NCI-H82 (cell line): ENCODE measurements at regions not wholly inside any gene's neighbourhood (a gene's known extent, or its start where the extent isn't known, plus 50 kb on each side); places are given as distances from the start of the nearest gene placed in this dataset.
"Not testable (repeated sequence)": the region's sequence is repeated elsewhere in the genome, so short reads cannot be mapped to it uniquely, and the experiment has no call there.

ENCODE experiments used
- DNase-seq: peaks from one replicate; lab custom pipeline; 2025; lab: John Stamatoyannopoulos, UW

GRCh38 chr22:48819232-48819631, 1008.4 kb downstream of the BRD1 start:
- no peak for DNase-seq

DNA sequence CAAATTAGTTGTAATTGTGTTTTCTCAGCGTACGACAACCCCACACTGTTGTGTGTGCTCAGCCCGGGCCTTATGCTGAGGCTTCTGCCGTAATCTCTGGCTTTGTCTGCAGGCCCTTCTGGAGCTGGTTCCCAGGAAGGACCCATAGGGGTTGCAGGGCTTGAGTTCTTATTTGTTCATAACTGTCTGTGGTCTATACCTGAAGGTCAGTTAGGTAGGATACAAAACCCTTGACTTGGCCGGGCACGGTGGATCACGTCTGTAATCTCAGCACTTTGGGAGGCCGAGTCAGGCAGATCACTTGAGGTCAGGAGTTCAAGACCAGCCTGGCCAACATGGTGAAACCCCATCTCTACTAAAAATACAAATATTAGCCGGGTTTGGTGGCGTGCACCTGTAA, 1010.2 kb downstream of the BRD1 start:
- DNase-seq: not testable (repeated sequence)

DNA sequence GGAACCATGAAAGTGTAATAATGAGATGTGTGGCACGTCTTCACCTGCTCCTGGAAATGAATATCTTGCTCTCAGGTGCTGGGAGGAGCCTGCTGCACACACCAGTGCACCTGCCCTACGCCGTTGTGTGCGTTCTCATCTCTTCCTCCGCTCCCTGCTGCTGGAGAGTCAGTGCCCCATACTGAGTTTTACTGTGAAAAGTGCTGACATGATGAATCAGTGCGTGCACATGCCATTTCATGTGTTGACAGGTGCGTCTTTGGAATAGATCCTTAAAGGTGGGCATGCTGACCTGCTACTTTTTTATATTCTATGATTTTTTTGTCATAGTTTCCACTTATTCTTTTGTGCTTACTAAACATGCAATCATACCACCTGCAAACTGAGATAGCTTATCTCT, 1015.8 kb downstream of the BRD1 start:
- DNase-seq: no peak

DNA sequence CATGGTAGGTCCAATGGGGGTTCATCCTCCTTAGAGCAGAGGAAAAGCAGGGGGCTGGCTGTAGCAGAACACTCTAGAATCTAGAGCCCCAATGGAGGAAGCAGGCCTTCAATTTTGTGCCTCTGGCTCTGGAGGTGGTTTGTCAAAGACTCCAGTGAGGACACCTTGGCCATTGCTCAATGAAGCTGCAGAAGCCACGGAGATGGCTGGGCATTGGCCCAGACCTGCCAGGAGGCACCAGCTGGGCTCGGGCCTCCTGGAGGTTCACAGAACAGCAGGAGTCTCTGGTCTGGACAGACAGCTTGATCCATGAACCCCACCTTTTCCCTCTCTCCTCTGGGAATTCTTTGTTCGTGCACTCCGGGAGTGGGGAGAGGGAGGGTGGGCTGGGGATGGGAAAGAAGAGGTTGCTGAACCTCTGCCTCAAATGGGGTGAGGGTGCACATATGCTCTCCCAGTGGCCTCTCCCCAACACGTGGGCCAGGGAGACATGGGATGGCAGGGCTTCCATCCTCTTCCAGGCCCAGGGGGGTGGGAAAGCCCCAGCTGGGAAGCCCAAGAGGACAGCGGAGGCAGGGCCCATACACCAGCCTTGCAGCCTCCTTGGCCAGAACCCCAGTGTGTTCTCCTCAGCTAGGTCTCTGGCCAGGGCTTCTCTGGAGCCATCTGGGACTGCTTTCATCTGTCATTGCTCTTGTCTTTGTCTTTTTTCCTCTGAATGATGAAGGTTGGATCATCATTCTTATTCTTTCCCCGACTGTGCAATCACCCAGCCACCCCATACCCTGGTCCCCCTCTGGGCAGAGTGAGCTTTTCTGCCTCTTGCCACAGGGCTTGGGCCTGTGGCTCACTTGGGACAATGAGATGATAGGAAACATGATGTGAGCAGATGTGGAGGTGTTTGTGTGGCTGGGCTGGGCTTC, 1019.4 kb downstream of the BRD1 start:
- DNase-seq: no peak

GRCh38 chr22:48807155-48807554, 1020.5 kb downstream of the BRD1 start:
- no peak for DNase-seq

GRCh38 chr22:48806227-48806781, 1021.4 kb downstream of the BRD1 start:
- no peak for DNase-seq

- no peak for DNase-seq
Observed at GRCh38 chr22:48805516-48805915, 1022.2 kb downstream of the BRD1 start.

DNA sequence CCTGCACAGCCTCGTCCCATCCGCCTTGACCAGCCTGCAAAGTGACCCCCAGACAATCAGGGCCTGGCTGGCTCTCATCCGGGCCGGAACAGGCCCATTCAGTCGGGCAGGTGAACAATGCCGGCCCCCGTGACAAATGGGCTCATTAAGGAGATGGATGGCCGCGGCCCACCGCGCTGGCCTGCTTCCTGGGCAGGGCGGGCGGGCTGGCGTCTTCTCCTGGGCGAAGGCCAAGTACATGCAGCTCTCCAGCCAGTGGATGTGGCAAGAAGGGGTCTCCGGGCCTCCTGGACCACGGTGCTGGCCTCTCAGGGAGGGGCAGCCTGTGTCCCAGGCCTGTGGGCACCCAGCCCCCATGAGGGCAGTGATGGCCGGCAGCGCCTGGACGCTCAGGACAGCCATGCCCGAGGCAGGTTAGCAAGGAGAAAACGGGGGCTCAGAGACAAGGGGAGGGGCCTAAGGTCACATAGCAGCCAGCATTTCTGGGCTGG, 1022.8 kb downstream of the BRD1 start:
- DNase-seq: no peak

GRCh38 chr22:48803948-48804810, 1023.5 kb downstream of the BRD1 start:
- no peak for DNase-seq

- DNase-seq: no peak
Observed at GRCh38 chr22:48803171-48803947, 1024.3 kb downstream of the BRD1 start.

DNA sequence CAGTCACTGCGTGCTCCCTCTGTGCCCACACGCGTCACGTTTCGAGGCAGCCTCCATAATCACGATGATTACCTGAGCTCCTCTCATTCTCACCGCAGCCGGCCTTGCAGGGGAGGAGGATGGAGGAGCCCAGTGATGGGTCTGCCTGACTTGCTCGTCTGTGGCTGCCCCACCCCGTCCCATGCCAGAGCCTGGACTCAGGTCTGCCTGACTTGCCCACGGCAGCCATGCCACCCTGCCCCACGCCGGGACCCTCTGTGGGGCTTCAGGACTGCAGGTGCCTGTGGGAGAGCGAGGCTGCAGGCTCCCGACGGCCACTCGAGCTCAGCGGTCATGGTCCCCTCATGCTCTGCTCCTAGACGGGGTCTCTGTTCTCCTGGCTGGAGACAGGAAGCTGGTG, 1025.1 kb downstream of the BRD1 start:
- DNase-seq: no peak

- DNase-seq: no peak
Observed at GRCh38 chr22:48800886-48801607, 1026.6 kb downstream of the BRD1 start.

DNA sequence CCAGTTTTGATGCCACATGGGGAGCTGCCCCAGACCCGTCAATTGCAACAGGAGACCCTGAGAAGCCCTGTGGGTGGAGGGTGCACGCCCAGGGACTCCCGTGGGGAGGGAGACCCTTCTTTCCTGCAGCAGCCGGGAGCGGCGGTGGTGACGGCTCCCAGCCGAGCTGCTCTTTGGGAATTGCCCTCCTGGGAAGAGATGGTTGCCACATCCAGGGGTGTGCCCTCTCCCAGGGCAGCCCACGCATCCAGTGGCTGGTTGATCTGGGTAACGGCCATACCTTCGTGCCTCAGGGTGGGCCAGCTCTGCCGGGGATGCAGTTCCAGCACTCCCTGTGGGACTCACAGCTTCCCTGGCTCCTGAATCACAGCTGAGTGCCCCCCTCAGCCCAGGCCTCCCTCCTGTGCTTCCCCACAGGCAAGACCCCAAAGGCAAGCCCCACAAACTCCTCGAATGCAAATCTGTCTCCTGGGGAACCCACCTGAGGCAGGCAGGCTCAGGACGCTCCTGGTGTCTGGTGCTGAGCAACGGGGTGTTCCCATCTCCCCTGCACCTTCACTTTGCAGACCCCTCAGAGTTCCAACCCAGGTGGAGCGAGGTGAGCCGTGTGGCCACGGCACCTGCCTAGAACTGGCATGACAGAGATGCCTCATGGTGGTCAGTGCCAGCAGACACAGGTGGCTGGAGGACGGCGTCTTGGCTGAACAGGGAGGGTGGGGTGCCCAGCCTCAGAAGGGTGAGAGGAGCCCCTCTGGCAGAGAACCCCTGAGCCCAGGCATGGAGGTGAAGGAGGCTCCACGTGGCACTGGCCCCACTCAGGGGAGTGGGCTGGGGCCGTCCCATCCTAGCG, 1027.4 kb downstream of the BRD1 start:
- DNase-seq: no peak

DNA sequence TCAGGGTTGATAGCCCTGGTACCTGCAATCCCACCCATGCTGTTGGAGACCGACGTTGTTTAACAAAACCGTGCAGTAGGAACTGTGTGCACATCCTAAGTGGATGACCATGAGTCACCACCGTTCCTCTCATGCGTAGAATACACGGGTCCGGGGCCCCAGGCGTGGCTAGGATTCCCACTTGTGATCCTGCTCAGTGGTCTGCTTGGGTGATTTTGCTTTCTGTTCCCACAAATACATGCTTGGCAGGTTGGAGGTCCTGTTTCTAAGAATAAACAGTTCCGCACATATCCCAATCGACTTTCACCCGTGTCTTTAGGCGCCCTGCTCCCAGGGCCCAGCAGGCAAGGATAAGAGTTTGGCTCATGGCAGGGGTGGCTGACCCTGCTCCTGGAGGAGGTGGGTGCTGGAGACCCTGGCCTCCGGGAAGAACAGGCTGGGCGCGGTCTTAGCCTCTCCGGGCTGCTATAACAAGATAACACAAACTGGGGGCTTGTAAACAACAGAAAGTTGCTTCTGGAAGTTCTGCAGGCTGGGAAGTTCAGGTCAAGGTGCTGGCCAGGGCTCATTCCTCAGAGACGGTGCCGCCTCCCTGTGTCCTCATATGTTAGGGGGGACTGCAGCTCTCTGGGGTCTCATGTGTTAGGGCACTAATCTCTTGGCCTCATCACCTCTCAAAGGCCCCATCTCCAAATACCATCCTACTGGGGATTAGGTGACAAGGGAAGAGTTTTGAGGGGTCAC, 1028.3 kb downstream of the BRD1 start:
- no peak for DNase-seq

GRCh38 chr22:48798281-48799226, 1029.1 kb downstream of the BRD1 start:
- no peak for DNase-seq

GRCh38 chr22:48797731-48798130, 1029.9 kb downstream of the BRD1 start:
- DNase-seq: no peak

DNA sequence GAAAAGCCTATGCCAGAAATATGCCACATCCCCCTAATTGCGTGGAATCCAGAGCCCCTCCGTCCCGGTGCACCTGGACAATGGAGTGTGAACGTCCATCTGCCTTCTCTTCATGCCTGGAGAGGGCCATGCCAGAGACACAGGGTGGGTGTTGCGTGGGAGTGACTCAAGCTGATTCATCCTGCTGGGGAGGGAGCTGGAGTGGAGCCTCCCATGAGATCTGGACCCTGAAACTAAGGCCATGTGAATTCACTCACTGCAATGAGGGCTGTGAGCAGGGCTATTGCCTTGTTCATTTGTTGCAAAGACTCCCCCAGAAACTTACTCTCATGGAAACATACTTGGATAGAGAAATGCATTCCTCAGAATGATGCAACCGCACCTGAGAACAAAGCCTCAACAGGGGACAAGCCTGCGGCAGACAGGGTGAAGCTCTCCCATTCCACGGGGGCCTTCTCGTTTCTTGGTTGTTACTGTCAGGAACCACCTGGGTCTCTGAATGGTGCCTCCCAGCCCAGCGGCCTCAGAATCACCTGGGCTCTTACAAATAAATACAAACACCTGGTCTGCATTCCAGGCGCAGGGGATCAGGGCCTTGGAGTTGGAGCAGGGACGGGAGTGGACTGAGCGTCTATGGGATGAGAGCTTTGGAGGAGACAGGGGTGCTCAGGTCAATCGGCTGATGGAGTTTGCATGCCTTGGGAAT, 1031.2 kb downstream of the BRD1 start:
- no peak for DNase-seq

DNA sequence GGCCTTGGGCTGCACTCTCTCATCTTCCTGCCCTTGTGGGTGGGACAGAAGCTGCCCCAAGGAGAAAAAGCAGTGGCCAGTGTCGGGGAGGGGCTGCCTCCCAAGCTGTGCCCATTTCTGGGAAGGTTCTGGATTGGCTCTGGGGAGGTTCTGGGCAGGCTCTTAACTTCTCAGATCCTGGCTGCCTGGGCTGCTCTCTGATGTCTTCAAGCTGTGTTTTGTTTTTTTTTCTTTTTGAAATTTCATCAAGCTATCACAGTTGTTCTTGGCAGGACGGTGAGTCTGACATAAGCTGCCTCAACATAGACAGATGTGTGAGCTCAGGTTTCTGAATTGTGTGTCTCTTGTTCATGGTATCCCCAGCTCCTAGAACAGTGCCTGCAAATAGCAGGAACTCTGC, 1032.0 kb downstream of the BRD1 start:
- no peak for DNase-seq
